ENCODE measurements at regions not wholly inside any gene's neighbourhood (a gene's known extent, or its start where the extent isn't known, plus 50 kb on each side); places are given as distances from the start of the nearest gene placed in this dataset.

- CTCF ChIA-PET: no interaction called here
- no peak overlapping the region for H3K4me3 ChIP-seq (ENCODE audit: low read depth, low read length)
- no peak for TF ChIP-seq CTCF (IDR thresholded peaks at IDR 0.05; ENCODE audit: insufficient read depth, low read length, missing control alignments)
- POLR2A ChIA-PET: no interaction called here
- no peak for DNase-seq (ENCODE audit: low read depth, low spot score)
Observed at GRCh38 chr12:112716099-112717093, 75.2 kb upstream of the RPH3A start.

GRCh38 chr12:112728864-112729263 lies 62.7 kb upstream of the RPH3A start:
- no peak for TF ChIP-seq CTCF (IDR thresholded peaks at IDR 0.05; ENCODE audit: insufficient read depth, low read length, missing control alignments)
- ChIA-PET CTCF (no interaction called here), POLR2A (no interaction called here)
- DNase-seq (ENCODE audit: low read depth, low spot score): no peak
- H3K4me3 ChIP-seq (ENCODE audit: low read depth, low read length): no peak overlapping the region

- POLR2A ChIA-PET: no interaction called here
- H3K4me3 ChIP-seq (ENCODE audit: low read depth, low read length): no peak overlapping the region
- CTCF ChIA-PET: no interaction called here
- DNase-seq (ENCODE audit: low read depth, low spot score): no peak
- TF ChIP-seq CTCF (IDR thresholded peaks at IDR 0.05; ENCODE audit: insufficient read depth, low read length, missing control alignments): no peak
Observed at GRCh38 chr12:112734859-112735695, 56.5 kb upstream of the RPH3A start.

GRCh38 chr12:112738531-112738930 lies 53.0 kb upstream of the RPH3A start:
- DNase-seq (ENCODE audit: low read depth, low spot score): no peak
- ChIA-PET CTCF (no interaction called here), POLR2A (no interaction called here)
- TF ChIP-seq CTCF (IDR thresholded peaks at IDR 0.05; ENCODE audit: insufficient read depth, low read length, missing control alignments): no peak
- H3K4me3 ChIP-seq (ENCODE audit: low read depth, low read length): no peak overlapping the region

GRCh38 chr12:112740387-112740934 lies 51.1 kb upstream of the RPH3A start:
- POLR2A ChIA-PET: no interaction called here
- TF ChIP-seq CTCF (IDR thresholded peaks at IDR 0.05; ENCODE audit: insufficient read depth, low read length, missing control alignments): no peak
- CTCF ChIA-PET: no interaction called here

GRCh38 chr12:112741106-112741505 lies 50.4 kb upstream of the RPH3A start:
- TF ChIP-seq CTCF (IDR thresholded peaks at IDR 0.05; ENCODE audit: insufficient read depth, low read length, missing control alignments): no peak
- POLR2A ChIA-PET: no interaction called here
- CTCF ChIA-PET: no interaction called here
- no peak overlapping the region for H3K4me3 ChIP-seq (ENCODE audit: low read depth, low read length)
- DNase-seq (ENCODE audit: low read depth, low spot score): no peak

More at GRCh38 chr12:112740387-112740934, 51.1 kb upstream of the RPH3A start:
- no peak overlapping the region for H3K4me3 ChIP-seq (ENCODE audit: low read depth, low read length)
- DNase-seq (ENCODE audit: low read depth, low spot score): no peak

All from AG04449 (cell line).